CD4-positive, alpha-beta T cell (primary cell): ENCODE measurements at regions not wholly inside any gene's neighbourhood (a gene's known extent, or its start where the extent isn't known, plus 50 kb on each side); places are given as distances from the start of the nearest gene placed in this dataset.

Experiments used
- ATAC-seq: fragments of 200-7000 bp; cut with Tn5 transposase; one replicate; pipeline ENCODE4 v1.10.0; 2022; ENCODE audit warnings: mild to moderate bottlenecking; ENCODE audit not compliant: poor library complexity
- CTCF ChIA-PET: fragments of 350-600 bp; sonication (Branson Sonifier 250); formaldehyde crosslinking; loops from one replicate; lab custom pipeline; 2021; ENCODE audit warnings: antibody characterized with exemption, inconsistent platforms; lab: Charles Lee
- POLR2A ChIA-PET: fragments of 350-600 bp; sonication (Branson Sonifier 250); formaldehyde crosslinking; loops from one replicate; lab custom pipeline; 2021; ENCODE audit warnings: antibody characterized with exemption, inconsistent platforms; lab: Charles Lee
- DNase-seq, 14 experiments: peaks; one replicate each; pipeline ENCODE4 v3.0.0-alpha.2; 2013 to 2020; ENCODE audit warnings: mixed read lengths in 2 of 14
- H3K27ac ChIP-seq, 2 donors: one replicate each; pipeline versions ENCODE4 v1.5.1 to v1.7.0; 2013; ENCODE audit warnings: low read length in 2 of 2, low read depth in 1 of 2, mild to moderate bottlenecking in 1 of 2
- H3K27me3 ChIP-seq, 2 experiments: 1 replicate in 1 of 2; 2 replicates in 1 of 2; pipeline versions ENCODE4 v1.6.1 to v1.7.0; 2013; ENCODE audit warnings: low read length in 2 of 2, control low read depth in 1 of 2, mild to moderate bottlenecking in 1 of 2, moderate library complexity in 1 of 2; ENCODE audit not compliant: insufficient read depth in 2 of 2, control insufficient read depth in 1 of 2
- H3K36me3 ChIP-seq: one replicate; pipeline ENCODE4 v1.6.1; 2013; ENCODE audit warnings: low read length, control low read depth; ENCODE audit not compliant: insufficient read depth
- H3K4me1 ChIP-seq: one replicate; pipeline ENCODE4 v1.6.1; 2013; ENCODE audit warnings: low read length, control low read depth; ENCODE audit not compliant: insufficient read depth
- H3K4me3 ChIP-seq: one replicate; pipeline ENCODE4 v1.5.1; 2013; ENCODE audit warnings: mild to moderate bottlenecking, low read length, moderate library complexity
- H3K9me3 ChIP-seq, 2 experiments: 1 replicate in 1 of 2; 2 replicates in 1 of 2; pipeline versions ENCODE4 v1.6.1 to v1.7.0; 2013; ENCODE audit warnings: low read length in 2 of 2, mild to moderate bottlenecking in 2 of 2, control low read depth in 1 of 2, moderate library complexity in 1 of 2; ENCODE audit not compliant: control insufficient read depth in 1 of 2, insufficient read depth in 1 of 2
- H3K27ac Mint-ChIP-seq: one replicate; pipeline ENCODE4 v1.8.0; 2020; ENCODE audit warnings: mixed read lengths
- H3K27me3 Mint-ChIP-seq: one replicate; pipeline ENCODE4 v1.8.0; 2021; ENCODE audit warnings: mixed read lengths
- H3K36me3 Mint-ChIP-seq: one replicate; pipeline ENCODE4 v1.8.0; 2021; ENCODE audit warnings: low read depth, mixed read lengths
- H3K4me1 Mint-ChIP-seq: one replicate; pipeline ENCODE4 v1.8.0; 2021; ENCODE audit warnings: low read depth, mixed read lengths
- H3K4me3 Mint-ChIP-seq: one replicate; pipeline ENCODE4 v1.8.0; 2020; ENCODE audit warnings: mild to moderate bottlenecking, mixed read lengths
- H3K9me3 Mint-ChIP-seq: one replicate; pipeline ENCODE4 v1.8.0; 2020; ENCODE audit warnings: mixed read lengths
- CTCF ChIP-seq: fragments of 200-600 bp; IDR thresholded peaks from one replicate; pipeline ENCODE4 v1.8.0; 2022; ENCODE audit warnings: antibody characterized with exemption, mild to moderate bottlenecking
- intact Hi-C, 2 experiments: fragments of 100-400 bp; cut with DNase I in 1 of 2; cut with micrococcal nuclease in 1 of 2; formaldehyde crosslinking; loops; one replicate each; pipeline versions ENCODE4 v1.15.1 to v1.9.0; 2023 to 2025; cut with DNase I, micrococcal nuclease

- no peak overlapping the region for H3K27ac ChIP-seq
- intact Hi-C loops = no loop called here
- no peaks in the 10 kb centered on the region for H3K4me1 Mint-ChIP-seq
- no peaks in the 10 kb centered on the region for H3K36me3 ChIP-seq
- CTCF ChIA-PET = no interaction called here
- H3K4me3 Mint-ChIP-seq = no peak overlapping the region
- H3K4me3 ChIP-seq = no peak overlapping the region
- no peaks in the 10 kb centered on the region for H3K36me3 Mint-ChIP-seq
- DNase-seq (no peak), ATAC-seq (no peak)
- H3K9me3 Mint-ChIP-seq = peaks cover 6% of the 10 kb centered on the region
- POLR2A ChIA-PET = no interaction called here
- no peak for TF ChIP-seq CTCF
- no peak overlapping the region for H3K27ac Mint-ChIP-seq
- H3K9me3 ChIP-seq = no peaks in the 10 kb centered on the region
- no peaks in the 10 kb centered on the region for H3K4me1 ChIP-seq
- no peaks in the 10 kb centered on the region for H3K27me3 Mint-ChIP-seq
- no peaks in the 10 kb centered on the region for H3K27me3 ChIP-seq
These were observed 267.1 kb upstream of the GRIA1 start for GRCh38 chr5:153223376-153223775.

- ChIA-PET CTCF (no interaction called here), POLR2A (no interaction called here)
- DNase-seq (no peak), ATAC-seq (no peak)
- Mint-ChIP-seq H3K36me3 (no peaks in the 10 kb centered on the region), H3K4me1 (no peaks in the 10 kb centered on the region), H3K4me3 (no peak overlapping the region), H3K27ac (no peak overlapping the region), H3K9me3 (peaks cover 7% of the 10 kb centered on the region), H3K27me3 (no peaks in the 10 kb centered on the region)
- H3K4me3 ChIP-seq = no peak overlapping the region
- no peaks in the 10 kb centered on the region for H3K4me1 ChIP-seq
- intact Hi-C loops = no loop called here
- no peaks in the 10 kb centered on the region for H3K9me3 ChIP-seq
- TF ChIP-seq CTCF = no peak
- no peaks in the 10 kb centered on the region for H3K27me3 ChIP-seq
- H3K36me3 ChIP-seq = no peaks in the 10 kb centered on the region
- no peak overlapping the region for H3K27ac ChIP-seq
These were observed 265.8 kb upstream of the GRIA1 start for GRCh38 chr5:153224651-153225050.

- H3K4me1 Mint-ChIP-seq = no peaks in the 10 kb centered on the region
- intact Hi-C loops = no loop called here
- H3K36me3 Mint-ChIP-seq = no peaks in the 10 kb centered on the region
- no peak overlapping the region for H3K4me3 Mint-ChIP-seq
- ChIA-PET CTCF (no interaction called here), POLR2A (no interaction called here)
- no peaks in the 10 kb centered on the region for H3K27me3 ChIP-seq
- ATAC-seq (no peak), DNase-seq (no peak)
- H3K9me3 ChIP-seq = peaks cover 0 to 4% of the 10 kb centered on the region in 2 experiments
- peaks cover 7% of the 10 kb centered on the region for H3K9me3 Mint-ChIP-seq
- TF ChIP-seq CTCF = no peak
- H3K27ac ChIP-seq = no peak overlapping the region
- no peaks in the 10 kb centered on the region for H3K36me3 ChIP-seq
- no peak overlapping the region for H3K4me3 ChIP-seq
- no peaks in the 10 kb centered on the region for H3K4me1 ChIP-seq
- H3K27ac Mint-ChIP-seq = no peak overlapping the region
- no peaks in the 10 kb centered on the region for H3K27me3 Mint-ChIP-seq
These were observed 256.5 kb upstream of the GRIA1 start for GRCh38 chr5:153233933-153234332.
